A673 (cell line): ENCODE measurements at regions not wholly inside any gene's neighbourhood (a gene's known extent, or its start where the extent isn't known, plus 50 kb on each side); places are given as distances from the start of the nearest gene placed in this dataset.

Source experiments
- BruUV-seq: library from RNA; stranded (reverse); fragments of 400-500 nt; replicated peaks from 2 replicates; lab custom pipeline; 2021; lab: Mats Ljungman, UMichigan
- CTCF ChIA-PET: fragments of 300-600 bp; sonication (Branson Sonifier 250); formaldehyde crosslinking; loops from one replicate; lab custom pipeline; 2022; ENCODE audit warnings: antibody characterized with exemption; lab: Charles Lee
- POLR2A ChIA-PET: fragments of 300-600 bp; sonication (Branson Sonifier 250); formaldehyde crosslinking; loops from one replicate; lab custom pipeline; 2022; ENCODE audit warnings: antibody characterized with exemption; ENCODE audit not compliant: low non-redundant PET; lab: Charles Lee
- DNase-seq: peaks from one replicate; pipeline ENCODE4 v3.0.0-alpha.2; 2015; ENCODE audit warnings: low spot score
- H3K27ac ChIP-seq: fragments of 200-600 bp; sonication (generic); 2 replicates; pipeline ENCODE4 v1.5.1; 2016; ENCODE audit warnings: mixed run types, low read depth, mild to moderate bottlenecking, mixed read lengths, antibody characterized with exemption, low read length; ENCODE audit not compliant: poor library complexity, severe bottlenecking
- H3K27me3 ChIP-seq: fragments of 200-600 bp; sonication (generic); replicated peaks from 2 replicates; pipeline ENCODE4 v1.6.1; 2017; ENCODE audit warnings: mixed run types, low read depth, mild to moderate bottlenecking, mixed read lengths, antibody characterized with exemption, low read length; ENCODE audit not compliant: insufficient read depth, poor library complexity
- H3K36me3 ChIP-seq: fragments of 200-600 bp; sonication (generic); 2 replicates; pipeline ENCODE4 v1.6.1; 2016; ENCODE audit warnings: mixed run types, mild to moderate bottlenecking, mixed read lengths, antibody characterized with exemption, low read length; ENCODE audit not compliant: insufficient read depth, poor library complexity, severe bottlenecking
- H3K4me1 ChIP-seq: fragments of 200-600 bp; sonication (generic); 2 replicates; pipeline ENCODE4 v1.6.1; 2017; ENCODE audit warnings: mixed run types, mild to moderate bottlenecking, mixed read lengths, antibody characterized with exemption, low read length; ENCODE audit not compliant: insufficient read depth, poor library complexity, severe bottlenecking
- H3K4me3 ChIP-seq: fragments of 200-600 bp; sonication (generic); 2 replicates; pipeline ENCODE4 v1.5.1; 2016; ENCODE audit warnings: low read depth, mixed run types, mild to moderate bottlenecking, mixed read lengths, low read length; ENCODE audit not compliant: poor library complexity, severe bottlenecking
- H3K9me3 ChIP-seq: fragments of 200-600 bp; sonication (generic); 2 replicates; pipeline ENCODE4 v1.6.1; 2016; ENCODE audit warnings: mixed run types, low read depth, mild to moderate bottlenecking, mixed read lengths, antibody characterized with exemption, low read length; ENCODE audit not compliant: poor library complexity, severe bottlenecking
- CTCF ChIP-seq: fragments of 300-800, 200-600 bp; sonication (generic); conservative IDR thresholded peaks from 2 replicates; pipeline ENCODE4 v1.5.1; 2017; ENCODE audit warnings: low read depth, mild to moderate bottlenecking, antibody characterized with exemption, low read length, moderate library complexity, mixed read lengths
- EZH2 ChIP-seq: fragments of 200-600 bp; sonication (generic); IDR thresholded peaks from 2 replicates; pipeline ENCODE4 v1.6.1; 2017; ENCODE audit warnings: borderline replicate concordance, low read depth, mild to moderate bottlenecking, mixed read lengths, antibody characterized with exemption, low read length; ENCODE audit not compliant: poor library complexity, severe bottlenecking
- intact Hi-C: fragments of 100-400 bp; cut with micrococcal nuclease; formaldehyde crosslinking; loops from one replicate; pipeline ENCODE4 v1.10.0; 2022; ENCODE audit not compliant: unreplicated experiment

GRCh38 chr3:106635826-106636225 is 741.4 kb upstream of the CCDC54 start:
- no peak for DNase-seq
- H3K27ac ChIP-seq: peak overlapping the region; percentile 74
- TF ChIP-seq CTCF: no peak; the same call in 1 of the 2 replicates
- H3K9me3 ChIP-seq: no peaks in the 10 kb centered on the region
- no peak overlapping the region for H3K4me3 ChIP-seq
- POLR2A ChIA-PET: no interaction called here
- H3K4me1 ChIP-seq: peaks cover 28% of the 10 kb centered on the region
- intact Hi-C loops: loop anchor here (2.0 kb wide), 1 partner anchor 75 kb away; no protein-coding TSS in a partner anchor
- BruUV-seq: no TSS peak
- H3K36me3 ChIP-seq: no peaks in the 10 kb centered on the region
- H3K27me3 ChIP-seq: no peaks in the 10 kb centered on the region
- CTCF ChIA-PET: no interaction called here

GRCh38 chr3:106640353-106640752 is 736.9 kb upstream of the CCDC54 start:
- Histone ChIP-seq H3K4me1 (peaks cover 5% of the 10 kb centered on the region), H3K4me3 (no peak overlapping the region), H3K36me3 (no peaks in the 10 kb centered on the region), H3K9me3 (no peaks in the 10 kb centered on the region), H3K27ac (no peak overlapping the region), H3K27me3 (no peaks in the 10 kb centered on the region)
- BruUV-seq: no TSS peak
- intact Hi-C loops: no loop called here
- no peak for DNase-seq
- TF ChIP-seq CTCF (no peak), EZH2 (no peak)
- ChIA-PET POLR2A (no interaction called here), CTCF (no interaction called here)

- BruUV-seq: no TSS peak
- H3K4me3 ChIP-seq: no peak overlapping the region
- CTCF ChIA-PET: no interaction called here
- no peak overlapping the region for H3K27ac ChIP-seq
- DNase-seq: no peak
- POLR2A ChIA-PET: no interaction called here
- no peaks in the 10 kb centered on the region for H3K36me3 ChIP-seq
- no peaks in the 10 kb centered on the region for H3K27me3 ChIP-seq
- TF ChIP-seq EZH2 (no peak), CTCF (no peak)
- no peaks in the 10 kb centered on the region for H3K4me1 ChIP-seq
- intact Hi-C loops: no loop called here
- H3K9me3 ChIP-seq: no peaks in the 10 kb centered on the region
These were observed 735.1 kb upstream of the CCDC54 start for GRCh38 chr3:106642161-106642560.
